GM21423 (cell line): ENCODE measurements at regions not wholly inside any gene's neighbourhood (a gene's known extent, or its start where the extent isn't known, plus 50 kb on each side); places are given as distances from the start of the nearest gene placed in this dataset.

Experiments used
- ATAC-seq: cut with Tn5 transposase; IDR thresholded peaks from one replicate; pipeline ENCODE4 v1.9.1; 2021; ENCODE audit warnings: mild to moderate bottlenecking, moderate library complexity; ENCODE audit not compliant: unreplicated experiment

DNA sequence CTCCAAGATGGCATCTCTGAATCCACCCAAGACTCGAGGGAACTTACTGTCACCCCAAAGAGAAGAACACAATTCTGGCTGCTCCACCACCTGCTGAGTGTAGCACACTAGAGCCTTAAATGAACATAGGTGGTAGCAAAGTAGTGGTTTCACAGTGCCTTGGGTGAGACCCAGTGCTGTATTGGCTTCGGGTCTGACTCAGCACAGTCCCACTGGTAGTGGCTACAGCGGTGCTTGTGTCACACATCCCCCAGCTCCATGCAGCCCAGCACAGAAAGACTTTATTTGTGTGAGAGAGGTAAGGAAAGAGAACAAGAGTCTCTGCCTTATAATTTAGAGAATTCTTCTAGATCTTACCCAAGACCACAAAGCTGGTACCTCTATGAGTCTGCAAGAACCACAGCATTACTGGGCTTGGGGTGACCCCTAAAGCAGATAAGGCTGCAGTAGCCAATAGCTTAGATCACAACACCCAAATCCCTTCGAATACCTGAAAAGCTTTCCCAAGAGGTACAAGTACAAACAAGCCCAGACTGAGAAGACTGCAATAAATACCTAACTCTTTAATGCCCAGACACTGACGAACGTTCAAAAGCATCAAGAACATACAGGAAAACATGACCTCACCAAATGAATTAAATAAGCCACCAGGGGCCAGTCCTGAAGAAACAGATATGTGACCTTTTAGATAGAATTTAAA is 83.3 kb upstream of the SLC38A4 start:
- no peak for ATAC-seq

DNA sequence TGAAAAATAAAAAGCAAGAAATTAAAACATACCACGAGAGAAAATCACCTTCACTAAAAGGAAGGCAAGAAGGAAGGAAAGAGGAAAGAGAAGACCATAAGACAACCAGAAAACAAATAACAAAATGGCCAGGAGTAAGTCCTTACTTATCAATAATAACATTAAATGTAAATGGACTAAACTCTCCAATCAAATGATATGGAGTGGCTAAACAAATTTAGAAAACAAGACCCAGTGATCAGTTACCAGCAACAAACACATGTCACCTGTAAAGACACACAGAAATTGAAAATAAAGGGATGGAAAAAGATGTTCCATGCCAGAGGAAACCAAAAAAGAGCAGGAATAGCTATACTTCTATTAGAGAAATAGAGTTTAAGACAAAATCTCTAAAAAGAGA is 85.0 kb upstream of the SLC38A4 start:
- no peak for ATAC-seq

DNA sequence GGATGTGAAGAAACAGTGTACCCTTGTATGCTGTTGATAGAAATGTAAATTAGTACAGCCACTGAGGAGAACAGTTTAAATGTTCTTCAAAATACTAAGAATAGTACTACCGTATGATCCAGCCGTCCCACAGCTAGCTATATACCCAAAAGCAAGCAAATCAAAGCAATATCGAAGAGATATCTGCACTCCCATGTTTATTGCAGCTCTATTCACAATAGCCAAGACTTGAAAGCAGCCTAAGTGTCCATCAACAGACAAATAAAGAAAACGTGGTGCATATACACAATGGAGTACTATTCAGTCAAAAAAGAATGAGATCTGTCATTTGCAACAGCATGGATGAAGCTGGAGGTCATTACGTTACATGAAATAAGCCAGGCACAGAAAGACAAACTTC is 88.5 kb upstream of the SLC38A4 start:
- ATAC-seq, result no peak

DNA sequence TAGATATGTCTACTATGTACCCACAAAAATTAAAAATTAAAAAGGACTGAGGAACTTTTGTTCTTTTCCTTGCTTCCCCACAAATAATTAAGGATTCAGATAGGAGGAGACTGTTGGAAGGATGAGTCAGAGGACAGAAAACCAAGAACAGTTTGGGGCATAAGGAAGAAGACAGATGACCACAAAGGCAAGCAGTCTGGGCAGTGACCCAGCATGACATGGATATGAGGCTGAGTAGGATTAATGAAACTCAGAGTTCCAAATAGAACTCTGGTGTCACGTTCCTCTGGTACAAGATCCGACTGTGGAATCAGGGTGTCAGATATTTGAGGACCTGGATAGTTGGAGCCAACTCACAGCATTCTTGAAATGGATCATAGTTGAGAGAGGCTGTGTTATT is 89.3 kb upstream of the SLC38A4 start:
- no peak for ATAC-seq

DNA sequence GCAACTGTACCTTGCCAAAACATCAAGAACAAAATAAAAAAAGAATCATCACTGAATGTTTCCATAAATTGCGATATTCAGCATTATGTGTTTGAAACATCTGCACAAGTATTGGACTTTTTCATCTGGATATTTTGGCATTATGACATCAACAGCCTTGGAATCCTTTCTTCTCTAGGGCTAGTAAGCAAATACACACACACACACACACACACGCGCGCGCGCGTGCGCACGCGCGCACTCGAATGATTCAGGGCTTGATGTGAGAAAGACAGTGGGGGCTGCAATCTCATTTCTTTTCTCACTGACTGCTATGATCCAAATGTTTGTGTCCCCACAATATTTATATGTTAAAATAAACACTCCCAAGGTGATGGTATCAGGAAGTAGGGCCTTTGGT is 90.0 kb upstream of the SLC38A4 start:
- no peak for ATAC-seq

DNA sequence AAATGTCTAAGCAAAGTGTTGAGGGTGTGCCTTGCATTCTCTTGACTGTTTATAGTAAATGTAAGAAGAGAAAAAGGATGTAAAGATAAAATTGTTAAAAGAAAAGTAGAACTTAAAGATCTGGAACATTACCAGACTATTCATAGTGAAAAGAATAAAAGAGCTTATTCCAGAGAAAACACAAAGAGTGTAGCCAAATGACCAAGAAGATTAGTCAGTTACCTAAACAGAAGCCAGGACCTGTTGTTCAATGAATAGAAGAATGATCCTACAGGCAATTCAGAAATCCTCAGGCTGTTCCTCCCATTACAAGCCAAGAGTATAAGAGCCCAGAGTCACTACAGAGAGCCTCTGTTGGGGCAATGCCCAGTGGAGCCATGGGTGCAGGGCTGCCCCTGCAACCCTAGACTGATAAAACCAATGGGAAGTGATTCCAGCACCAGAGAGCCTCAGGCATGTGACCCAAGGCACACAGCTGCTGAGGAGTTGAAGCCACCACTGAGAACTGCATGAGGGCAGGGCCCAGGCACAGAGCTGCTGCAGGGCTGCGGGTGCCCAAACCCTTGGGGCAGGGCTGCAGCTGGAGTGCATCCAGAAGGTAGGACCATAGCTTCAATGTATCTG is 91.1 kb upstream of the SLC38A4 start:
- no peak for ATAC-seq

DNA sequence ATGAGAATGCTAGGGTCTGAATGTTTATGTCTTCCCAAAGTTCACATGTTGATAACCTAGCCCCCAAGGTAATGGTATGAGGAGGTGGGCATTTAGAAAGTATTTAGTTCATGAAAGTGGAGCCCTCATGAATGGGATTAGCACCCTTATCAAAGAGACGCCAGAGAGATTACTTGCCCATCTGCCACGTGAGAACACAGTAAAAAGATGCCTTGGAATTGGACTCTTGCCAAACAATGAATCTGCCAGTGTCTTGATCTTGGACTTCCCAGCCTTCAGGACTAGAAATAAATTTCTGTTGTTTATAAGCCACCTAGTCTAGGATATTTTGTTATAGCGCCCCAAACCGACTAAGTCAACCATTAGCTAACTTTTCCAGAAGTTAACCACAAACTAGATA is 92.0 kb upstream of the SLC38A4 start:
- no peak for ATAC-seq

DNA sequence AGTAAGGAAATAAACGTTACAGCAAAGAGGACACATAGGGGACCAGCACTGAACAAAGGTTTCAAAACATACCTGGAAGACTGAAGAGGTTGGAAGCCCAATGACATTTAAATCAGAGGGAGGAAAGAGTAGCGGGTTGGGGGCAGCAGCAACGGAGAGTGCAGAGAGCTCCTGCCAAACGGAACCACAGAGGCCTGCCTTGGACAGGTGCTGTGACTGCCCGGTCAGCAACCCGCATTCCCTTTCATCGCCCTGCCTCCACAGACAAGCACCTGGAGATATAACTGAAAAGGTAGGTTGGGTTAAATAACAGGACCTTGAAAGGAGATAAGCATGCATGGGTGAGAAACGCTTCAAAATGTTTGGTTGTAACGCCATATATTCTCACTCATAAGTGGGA is 92.8 kb upstream of the SLC38A4 start:
- ATAC-seq, result no peak

DNA sequence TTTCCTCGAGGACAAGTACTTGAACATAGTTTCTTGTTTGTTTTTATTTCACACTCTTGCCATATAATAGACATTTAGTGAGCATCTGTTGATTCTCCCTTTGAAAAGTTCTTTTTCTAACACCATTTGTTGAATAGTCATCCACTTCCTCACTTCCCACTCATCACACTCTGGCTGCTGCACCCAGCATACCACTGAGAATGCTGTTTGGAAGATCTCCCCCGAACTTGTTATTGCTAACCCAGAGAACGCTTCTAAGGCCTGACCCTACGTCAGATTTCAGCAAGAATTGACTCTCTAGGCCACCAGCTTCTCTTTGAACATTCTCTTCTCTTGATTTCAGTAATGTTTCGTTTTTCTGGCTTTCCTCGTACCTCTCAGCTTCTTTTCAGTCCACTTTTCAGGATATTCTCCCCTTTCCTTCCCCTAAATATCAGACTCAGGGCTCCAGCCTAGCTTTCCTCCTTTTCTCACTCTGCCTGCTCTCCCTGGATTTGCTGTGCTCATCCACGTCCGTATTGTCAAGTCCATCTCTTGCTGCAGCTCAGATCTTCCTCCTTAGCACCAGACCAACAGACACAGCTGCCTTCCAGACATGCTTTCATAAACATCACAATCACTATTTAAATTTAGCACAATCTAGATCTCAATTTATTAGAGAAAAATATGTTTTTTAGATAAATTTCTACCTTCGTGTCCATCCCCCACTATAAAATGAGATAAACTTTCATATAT is 94.0 kb upstream of the SLC38A4 start:
- ATAC-seq, result no peak

DNA sequence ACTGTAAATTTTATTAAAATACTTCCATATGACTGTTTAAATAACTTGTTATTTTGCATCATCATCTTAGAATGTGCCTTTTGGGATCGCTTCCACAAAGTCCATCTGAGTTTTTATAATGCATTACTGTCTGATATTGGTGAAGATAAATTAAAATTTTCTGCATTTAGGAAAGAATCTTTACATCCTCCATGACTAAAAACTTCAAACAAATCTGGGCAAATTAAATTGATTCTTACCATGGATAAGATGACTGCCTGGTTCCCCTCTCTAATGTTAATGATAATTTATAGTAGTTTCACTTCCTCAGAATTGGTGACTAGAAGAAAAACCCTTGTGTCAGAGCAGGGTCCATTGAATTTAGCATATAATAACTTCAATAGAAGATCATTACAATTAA is 94.7 kb upstream of the SLC38A4 start:
- peak; percentile 89 for ATAC-seq

DNA sequence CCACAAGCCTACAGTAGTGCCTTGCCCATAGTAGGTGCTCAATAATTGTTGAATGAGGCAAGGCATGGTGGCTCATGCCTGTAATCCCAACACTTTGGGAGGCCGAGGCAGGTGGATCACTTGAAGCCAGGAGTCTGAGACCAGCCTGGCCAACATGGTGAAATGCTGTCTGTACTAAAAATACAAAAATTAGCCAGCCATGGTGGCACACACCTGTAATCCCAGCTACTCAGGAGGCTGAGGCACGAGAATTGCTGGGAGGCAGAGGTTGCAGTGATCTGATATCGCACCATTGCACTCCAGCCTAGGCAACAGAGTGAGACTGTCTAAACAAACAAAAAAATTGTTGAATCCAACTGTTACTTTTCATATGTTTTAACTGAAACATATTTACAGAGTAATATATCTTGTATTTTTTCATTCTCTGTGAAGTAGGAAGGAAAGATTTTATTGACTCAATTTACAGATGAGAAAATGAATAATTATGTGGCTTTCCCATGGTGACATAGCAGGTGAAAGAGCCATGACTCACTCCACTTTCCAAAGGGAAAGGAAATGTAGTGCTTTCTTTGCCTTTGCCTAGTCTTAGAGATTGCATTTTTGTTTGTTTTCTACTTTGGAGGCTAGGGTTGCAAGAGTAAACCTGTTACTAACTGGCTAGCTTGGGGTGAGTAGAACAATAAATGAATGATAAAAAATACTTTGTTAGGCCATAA is 95.4 kb upstream of the SLC38A4 start:
- ATAC-seq, result peak; percentile 11

DNA sequence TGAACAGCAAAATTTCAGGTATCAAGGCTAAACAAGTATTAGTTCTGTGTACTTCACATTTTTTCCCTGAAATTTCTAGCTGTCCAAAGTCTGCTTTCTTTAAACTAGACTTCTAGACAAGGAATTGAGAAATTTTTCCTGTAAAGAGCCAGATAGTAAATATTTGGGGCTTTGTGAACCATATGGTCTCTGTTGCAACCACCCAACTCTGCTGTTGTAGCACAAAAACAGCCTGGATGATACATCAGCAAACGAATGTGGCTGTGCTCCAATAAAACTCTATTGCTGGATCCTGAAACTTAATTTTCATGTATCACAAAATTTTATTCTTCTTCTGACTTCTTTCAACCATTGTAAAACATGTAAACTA is 96.0 kb upstream of the SLC38A4 start:
- no peak for ATAC-seq

DNA sequence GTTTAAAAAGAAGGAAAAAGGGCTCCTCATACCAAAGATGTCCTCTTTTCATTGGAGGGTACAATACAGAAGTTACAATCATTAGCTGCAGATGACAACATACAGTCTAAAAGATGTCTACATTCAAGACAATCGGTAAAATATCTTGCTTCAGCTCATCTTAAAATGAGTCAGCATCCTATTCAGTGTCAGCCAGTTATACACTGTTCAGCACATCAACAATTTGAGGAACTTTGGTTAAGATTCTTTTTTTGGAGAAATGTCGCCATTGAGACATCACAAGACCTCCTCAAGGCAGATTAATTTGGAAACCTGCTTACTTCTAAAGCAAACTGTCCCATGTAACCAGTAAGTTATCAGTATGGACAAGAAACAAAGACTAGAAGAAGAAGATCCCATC is 100.7 kb upstream of the SLC38A4 start:
- no peak for ATAC-seq

DNA sequence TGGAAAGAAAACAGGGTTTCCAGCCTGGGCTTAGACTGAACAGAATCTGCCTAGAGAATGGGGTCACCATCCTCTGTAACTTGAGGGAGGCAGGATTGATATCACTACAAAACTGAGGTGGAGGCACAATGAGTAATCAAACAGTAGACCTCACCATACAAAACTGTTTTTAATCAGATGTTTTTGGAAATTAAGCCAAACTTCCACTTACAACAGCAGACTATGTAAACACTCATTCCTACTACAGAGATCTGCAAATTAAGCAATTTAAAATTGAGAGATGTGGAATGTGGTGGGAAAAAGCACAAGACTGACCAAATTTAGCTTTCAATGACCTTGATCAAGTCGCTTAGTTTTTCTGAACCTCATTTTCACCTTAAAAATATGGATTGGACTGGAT is 104.3 kb upstream of the SLC38A4 start:
- no peak for ATAC-seq

DNA sequence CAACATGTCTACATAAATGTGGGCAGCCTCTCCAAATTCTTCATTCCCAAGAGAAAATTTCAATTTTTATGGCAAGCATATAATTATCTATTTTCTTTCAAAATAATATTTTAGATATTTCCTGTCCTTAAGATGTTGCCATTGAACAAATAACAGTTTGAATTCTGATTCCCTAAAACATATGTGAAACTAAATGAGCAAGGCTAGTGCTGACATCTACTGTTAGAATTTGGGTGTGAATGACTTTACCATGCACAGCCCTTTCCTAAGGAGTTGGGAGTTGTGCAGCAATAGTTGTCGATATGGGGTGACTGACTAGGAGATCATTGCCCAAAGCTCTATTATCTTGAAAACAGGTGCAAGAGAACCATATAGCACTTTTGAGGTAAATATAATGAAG is 108.2 kb upstream of the SLC38A4 start:
- no peak for ATAC-seq

DNA sequence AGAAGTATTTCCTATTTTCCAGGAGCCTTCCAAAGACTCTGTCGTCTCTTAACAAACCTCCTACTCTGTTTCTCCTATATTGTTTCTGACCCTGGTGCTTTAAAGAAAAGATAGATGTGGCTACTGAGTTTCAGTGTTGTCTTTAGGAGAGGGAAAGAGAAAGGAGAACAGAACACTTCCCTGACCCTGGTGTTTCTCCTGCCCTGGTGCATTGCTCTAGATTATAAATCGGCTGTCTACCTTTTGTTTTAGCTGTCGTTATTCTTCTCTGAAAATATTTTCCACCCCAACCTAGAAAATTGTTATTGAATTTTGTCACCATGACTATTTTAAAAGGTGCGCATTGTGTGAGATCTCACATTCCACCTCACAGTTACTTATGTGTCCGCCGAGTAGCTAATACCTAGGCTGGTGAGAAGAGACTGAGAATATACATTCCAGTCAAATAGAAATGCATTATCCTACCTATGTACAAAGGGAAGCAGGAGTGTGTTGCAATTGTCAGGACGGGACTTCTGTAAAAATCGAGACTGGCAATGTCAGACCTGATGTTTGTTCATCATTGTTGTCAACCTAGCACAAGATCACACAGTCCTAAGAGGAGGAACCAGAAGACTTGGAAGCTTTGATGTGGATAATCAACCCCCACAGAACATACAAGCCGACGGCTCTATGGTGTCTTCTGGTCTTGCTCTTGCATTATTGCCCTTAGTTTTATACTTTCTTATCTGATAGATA is 108.7 kb upstream of the SLC38A4 start:
- ATAC-seq, result no peak

DNA sequence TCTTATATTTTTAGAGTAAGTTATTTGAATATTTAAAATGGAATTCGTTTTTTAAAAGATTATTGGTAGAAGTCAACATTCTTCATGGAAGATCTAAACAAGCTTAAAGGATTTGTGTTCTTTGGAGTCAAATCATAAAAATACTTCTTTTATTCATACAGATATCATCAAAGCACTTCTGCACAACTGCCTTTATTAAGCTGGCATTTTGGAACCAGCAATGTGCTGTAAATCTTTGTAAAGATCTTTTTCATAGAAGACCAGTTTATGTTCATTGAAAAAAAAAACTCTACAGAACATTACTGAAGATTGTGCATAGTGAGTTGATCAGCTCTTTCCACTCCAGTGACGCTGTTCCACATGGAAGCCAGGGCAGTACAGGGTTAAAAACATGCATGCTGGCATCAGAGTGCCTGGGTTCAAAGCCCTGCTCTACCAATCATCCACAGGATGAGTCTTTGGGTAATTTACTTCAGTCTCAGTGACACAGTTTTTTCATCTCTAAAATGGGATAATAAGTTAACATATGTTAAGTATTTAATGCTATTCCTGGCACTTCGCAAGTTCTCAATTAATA is 109.6 kb upstream of the SLC38A4 start:
- ATAC-seq, result no peak

DNA sequence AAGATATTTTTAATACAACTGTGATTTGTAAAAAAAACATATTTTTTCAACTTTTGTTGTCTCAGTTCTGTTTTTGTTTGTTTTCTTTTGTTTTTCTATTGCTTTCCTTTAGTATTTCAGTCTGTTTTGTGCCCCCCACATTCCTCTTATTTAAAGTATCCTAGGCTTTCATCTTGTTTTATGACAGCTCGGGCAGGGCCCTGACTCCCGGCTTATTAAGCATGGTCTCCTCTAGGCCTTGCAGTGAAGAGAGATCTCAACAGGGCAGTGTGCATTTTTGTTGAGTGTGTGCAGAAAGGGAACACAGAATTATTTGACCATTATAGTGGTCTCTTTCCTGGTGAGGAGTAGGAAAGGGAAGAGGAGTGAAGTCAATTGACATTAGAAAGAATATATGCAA is 110.2 kb upstream of the SLC38A4 start:
- ATAC-seq, result no peak

DNA sequence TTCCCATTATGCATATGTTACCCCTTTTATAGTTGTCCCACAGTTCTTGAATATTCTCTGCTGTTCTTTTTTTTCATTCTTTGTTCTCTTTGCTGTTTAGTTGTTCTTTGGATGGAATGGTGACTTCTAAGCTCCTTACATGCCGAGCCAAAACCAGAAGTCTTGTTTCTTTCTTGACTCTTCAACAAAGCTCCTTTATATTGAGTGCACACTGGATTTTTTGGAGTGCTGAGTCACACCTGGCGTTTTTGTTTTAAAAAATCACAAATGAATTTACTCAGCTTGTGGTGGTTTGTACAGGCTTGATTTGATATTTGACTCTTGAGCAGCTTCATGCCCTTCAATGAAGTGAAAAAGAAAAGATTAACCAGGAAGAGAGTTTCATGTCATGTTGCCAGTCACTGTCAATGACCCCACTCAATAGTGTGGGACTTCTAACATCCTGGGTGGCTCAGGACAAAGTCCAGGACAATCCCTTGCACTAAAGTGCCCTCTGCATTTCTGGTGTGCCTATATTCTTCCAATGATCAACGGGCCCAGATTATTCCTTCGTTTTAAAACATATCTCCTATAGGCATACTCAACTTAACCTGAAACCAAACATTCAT is 112.4 kb upstream of the SLC38A4 start:
- ATAC-seq, result no peak

DNA sequence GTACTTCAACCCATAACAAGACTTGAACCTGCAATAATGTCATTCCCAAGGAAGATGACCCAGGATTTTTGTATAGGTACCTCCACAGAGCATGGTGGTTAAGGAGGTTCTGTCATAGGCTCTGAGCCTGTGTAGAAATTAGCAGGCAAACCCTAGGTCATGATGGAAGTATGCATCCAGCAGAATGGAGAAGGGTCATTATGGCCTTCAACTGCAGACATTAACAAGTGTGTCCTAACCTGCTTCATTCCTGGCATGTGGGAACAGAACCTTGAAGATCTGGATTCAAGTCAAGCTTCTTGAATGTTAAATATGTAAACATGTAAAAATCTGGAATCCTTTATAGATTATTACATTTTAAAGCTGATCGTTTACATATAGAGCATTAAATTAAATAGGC is 116.2 kb upstream of the SLC38A4 start:
- ATAC-seq, result no peak
